ENCODE measurements at regions not wholly inside any gene's neighbourhood (a gene's known extent, or its start where the extent isn't known, plus 50 kb on each side); places are given as distances from the start of the nearest gene placed in this dataset.

DNA sequence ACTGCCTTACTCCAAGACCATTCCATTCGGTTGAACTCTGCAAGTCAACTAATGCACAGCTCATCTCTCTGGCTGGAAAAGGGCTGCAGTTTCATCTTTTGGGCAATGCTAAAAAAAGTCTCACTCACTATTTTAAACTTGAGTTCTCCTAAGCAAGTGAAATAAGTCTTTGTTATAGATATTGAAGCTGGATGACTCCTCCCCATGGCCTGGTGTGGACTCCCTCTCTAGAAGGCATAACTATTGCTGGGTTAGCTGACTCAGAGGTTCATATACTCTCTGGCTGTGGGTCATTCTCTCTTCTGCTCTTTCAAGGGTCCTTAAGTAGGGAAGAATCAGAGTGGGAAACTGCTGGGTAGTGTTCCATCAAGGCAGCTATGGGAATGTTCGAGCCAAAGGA, 88.0 kb downstream of the XCL2 start (continued):
- TF ChIP-seq, protein P1, sequence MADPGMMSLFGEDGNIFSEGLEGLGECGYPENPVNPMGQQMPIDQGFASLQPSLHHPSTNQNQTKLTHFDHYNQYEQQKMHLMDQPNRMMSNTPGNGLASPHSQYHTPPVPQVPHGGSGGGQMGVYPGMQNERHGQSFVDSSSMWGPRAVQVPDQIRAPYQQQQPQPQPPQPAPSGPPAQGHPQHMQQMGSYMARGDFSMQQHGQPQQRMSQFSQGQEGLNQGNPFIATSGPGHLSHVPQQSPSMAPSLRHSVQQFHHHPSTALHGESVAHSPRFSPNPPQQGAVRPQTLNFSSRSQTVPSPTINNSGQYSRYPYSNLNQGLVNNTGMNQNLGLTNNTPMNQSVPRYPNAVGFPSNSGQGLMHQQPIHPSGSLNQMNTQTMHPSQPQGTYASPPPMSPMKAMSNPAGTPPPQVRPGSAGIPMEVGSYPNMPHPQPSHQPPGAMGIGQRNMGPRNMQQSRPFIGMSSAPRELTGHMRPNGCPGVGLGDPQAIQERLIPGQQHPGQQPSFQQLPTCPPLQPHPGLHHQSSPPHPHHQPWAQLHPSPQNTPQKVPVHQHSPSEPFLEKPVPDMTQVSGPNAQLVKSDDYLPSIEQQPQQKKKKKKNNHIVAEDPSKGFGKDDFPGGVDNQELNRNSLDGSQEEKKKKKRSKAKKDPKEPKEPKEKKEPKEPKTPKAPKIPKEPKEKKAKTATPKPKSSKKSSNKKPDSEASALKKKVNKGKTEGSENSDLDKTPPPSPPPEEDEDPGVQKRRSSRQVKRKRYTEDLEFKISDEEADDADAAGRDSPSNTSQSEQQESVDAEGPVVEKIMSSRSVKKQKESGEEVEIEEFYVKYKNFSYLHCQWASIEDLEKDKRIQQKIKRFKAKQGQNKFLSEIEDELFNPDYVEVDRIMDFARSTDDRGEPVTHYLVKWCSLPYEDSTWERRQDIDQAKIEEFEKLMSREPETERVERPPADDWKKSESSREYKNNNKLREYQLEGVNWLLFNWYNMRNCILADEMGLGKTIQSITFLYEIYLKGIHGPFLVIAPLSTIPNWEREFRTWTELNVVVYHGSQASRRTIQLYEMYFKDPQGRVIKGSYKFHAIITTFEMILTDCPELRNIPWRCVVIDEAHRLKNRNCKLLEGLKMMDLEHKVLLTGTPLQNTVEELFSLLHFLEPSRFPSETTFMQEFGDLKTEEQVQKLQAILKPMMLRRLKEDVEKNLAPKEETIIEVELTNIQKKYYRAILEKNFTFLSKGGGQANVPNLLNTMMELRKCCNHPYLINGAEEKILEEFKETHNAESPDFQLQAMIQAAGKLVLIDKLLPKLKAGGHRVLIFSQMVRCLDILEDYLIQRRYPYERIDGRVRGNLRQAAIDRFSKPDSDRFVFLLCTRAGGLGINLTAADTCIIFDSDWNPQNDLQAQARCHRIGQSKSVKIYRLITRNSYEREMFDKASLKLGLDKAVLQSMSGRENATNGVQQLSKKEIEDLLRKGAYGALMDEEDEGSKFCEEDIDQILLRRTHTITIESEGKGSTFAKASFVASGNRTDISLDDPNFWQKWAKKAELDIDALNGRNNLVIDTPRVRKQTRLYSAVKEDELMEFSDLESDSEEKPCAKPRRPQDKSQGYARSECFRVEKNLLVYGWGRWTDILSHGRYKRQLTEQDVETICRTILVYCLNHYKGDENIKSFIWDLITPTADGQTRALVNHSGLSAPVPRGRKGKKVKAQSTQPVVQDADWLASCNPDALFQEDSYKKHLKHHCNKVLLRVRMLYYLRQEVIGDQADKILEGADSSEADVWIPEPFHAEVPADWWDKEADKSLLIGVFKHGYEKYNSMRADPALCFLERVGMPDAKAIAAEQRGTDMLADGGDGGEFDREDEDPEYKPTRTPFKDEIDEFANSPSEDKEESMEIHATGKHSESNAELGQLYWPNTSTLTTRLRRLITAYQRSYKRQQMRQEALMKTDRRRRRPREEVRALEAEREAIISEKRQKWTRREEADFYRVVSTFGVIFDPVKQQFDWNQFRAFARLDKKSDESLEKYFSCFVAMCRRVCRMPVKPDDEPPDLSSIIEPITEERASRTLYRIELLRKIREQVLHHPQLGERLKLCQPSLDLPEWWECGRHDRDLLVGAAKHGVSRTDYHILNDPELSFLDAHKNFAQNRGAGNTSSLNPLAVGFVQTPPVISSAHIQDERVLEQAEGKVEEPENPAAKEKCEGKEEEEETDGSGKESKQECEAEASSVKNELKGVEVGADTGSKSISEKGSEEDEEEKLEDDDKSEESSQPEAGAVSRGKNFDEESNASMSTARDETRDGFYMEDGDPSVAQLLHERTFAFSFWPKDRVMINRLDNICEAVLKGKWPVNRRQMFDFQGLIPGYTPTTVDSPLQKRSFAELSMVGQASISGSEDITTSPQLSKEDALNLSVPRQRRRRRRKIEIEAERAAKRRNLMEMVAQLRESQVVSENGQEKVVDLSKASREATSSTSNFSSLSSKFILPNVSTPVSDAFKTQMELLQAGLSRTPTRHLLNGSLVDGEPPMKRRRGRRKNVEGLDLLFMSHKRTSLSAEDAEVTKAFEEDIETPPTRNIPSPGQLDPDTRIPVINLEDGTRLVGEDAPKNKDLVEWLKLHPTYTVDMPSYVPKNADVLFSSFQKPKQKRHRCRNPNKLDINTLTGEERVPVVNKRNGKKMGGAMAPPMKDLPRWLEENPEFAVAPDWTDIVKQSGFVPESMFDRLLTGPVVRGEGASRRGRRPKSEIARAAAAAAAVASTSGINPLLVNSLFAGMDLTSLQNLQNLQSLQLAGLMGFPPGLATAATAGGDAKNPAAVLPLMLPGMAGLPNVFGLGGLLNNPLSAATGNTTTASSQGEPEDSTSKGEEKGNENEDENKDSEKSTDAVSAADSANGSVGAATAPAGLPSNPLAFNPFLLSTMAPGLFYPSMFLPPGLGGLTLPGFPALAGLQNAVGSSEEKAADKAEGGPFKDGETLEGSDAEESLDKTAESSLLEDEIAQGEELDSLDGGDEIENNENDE (IDR thresholded peaks at IDR 0.05; ENCODE audit: insufficient replicate concordance, low read length): no peak
- TF ChIP-seq CEBPB (IDR thresholded peaks at IDR 0.05; ENCODE audit: low read depth, low read length): no peak
- TF ChIP-seq CHD1 (IDR thresholded peaks at IDR 0.05; ENCODE audit: low read depth, low read length): no peak
- no peak for TF ChIP-seq CHD2 (IDR thresholded peaks at IDR 0.05; ENCODE audit: low read length)
- TF ChIP-seq ZNF274 (IDR thresholded peaks at IDR 0.05; ENCODE audit: borderline replicate concordance, extremely low read depth, low read length): no peak
- TF ChIP-seq KDM1A (IDR thresholded peaks at IDR 0.05; ENCODE audit: borderline replicate concordance, low read length): no peak
- no peak for TF ChIP-seq CBX8 (IDR thresholded peaks at IDR 0.05; ENCODE audit: borderline replicate concordance, low read depth, low read length)
- no peak for TF ChIP-seq SP4 (IDR thresholded peaks at IDR 0.05; ENCODE audit: low read length)
- no peak for TF ChIP-seq SIX5 (IDR thresholded peaks at IDR 0.05; ENCODE audit: low read depth, low read length)
- TF ChIP-seq, protein P2, sequence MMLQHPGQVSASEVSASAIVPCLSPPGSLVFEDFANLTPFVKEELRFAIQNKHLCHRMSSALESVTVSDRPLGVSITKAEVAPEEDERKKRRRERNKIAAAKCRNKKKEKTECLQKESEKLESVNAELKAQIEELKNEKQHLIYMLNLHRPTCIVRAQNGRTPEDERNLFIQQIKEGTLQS (IDR thresholded peaks at IDR 0.05; ENCODE audit: insufficient read depth, low read depth, low read length): no peak
- no peak for TF ChIP-seq ASH2L (IDR thresholded peaks at IDR 0.05; ENCODE audit: low read length)
- TF ChIP-seq, protein P3, sequence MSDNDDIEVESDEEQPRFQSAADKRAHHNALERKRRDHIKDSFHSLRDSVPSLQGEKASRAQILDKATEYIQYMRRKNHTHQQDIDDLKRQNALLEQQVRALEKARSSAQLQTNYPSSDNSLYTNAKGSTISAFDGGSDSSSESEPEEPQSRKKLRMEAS (IDR thresholded peaks at IDR 0.05): no peak

All from H1 (cell line).